ENCODE measurements at regions not wholly inside any gene's neighbourhood (a gene's known extent, or its start where the extent isn't known, plus 50 kb on each side); places are given as distances from the start of the nearest gene placed in this dataset.

- H3K27me3 ChIP-seq (ENCODE audit: insufficient read depth, low read length, poor library complexity): no peaks in the 10 kb centered on the region
- H2BK120ac ChIP-seq (ENCODE audit: low read depth, low read length): no peak overlapping the region
- WGBS (ENCODE audit: extremely low coverage, insufficient coverage, low lambda C conversion rate): no CpG with 5 or more reads among the region's 4 CpGs
- no peak overlapping the region for H2BK5ac ChIP-seq (ENCODE audit: low read length)
- H3K4me3 ChIP-seq (ENCODE audit: low read length): no peak overlapping the region
- no peaks in the 10 kb centered on the region for H3K79me1 ChIP-seq (ENCODE audit: low read length)
- H3K56ac ChIP-seq (ENCODE audit: low read length): no peak overlapping the region
- H4K5ac ChIP-seq (ENCODE audit: low read length): no peak overlapping the region
- no peak overlapping the region for H3K9ac ChIP-seq (ENCODE audit: low read length)
- no peak overlapping the region for H3K18ac ChIP-seq (ENCODE audit: low read length)
- no peak overlapping the region for H4K8ac ChIP-seq (ENCODE audit: low read depth, low read length)
- no peak overlapping the region for H3K4me2 ChIP-seq (ENCODE audit: low read length)
- H3K4ac ChIP-seq (ENCODE audit: low read depth, low read length): no peak overlapping the region
- no peaks in the 10 kb centered on the region for H3K79me2 ChIP-seq (ENCODE audit: control insufficient read depth, insufficient read depth, low read length)
- no peak overlapping the region for H2BK15ac ChIP-seq (replicated peaks; ENCODE audit: low read depth)
- DNase-seq: no peak
- H3K36me3 ChIP-seq (ENCODE audit: control insufficient read depth, insufficient read depth, low read length): no peaks in the 10 kb centered on the region
- no peak overlapping the region for H2AK5ac ChIP-seq (ENCODE audit: low read length)
- H3K27ac ChIP-seq (ENCODE audit: low read depth, low read length): no peak overlapping the region
- peaks cover 2% of the 10 kb centered on the region for H3K4me1 ChIP-seq (ENCODE audit: control insufficient read depth, low read depth, low read length)
- no peak overlapping the region for H3K23ac ChIP-seq (ENCODE audit: low read length)
These were observed 57.2 kb upstream of the STEAP1B start for GRCh38 chr7:22557167-22557566.

GRCh38 chr7:22555476-22555875 lies 55.5 kb upstream of the STEAP1B start:
- Histone ChIP-seq H3K27ac (ENCODE audit: low read depth, low read length) (no peak overlapping the region), H3K4me3 (ENCODE audit: low read length) (no peak overlapping the region), H3K79me1 (ENCODE audit: low read length) (no peaks in the 10 kb centered on the region), H2BK5ac (ENCODE audit: low read length) (no peak overlapping the region), H2AK5ac (ENCODE audit: low read length) (no peak overlapping the region), H3K4me1 (ENCODE audit: control insufficient read depth, low read depth, low read length) (peaks cover 2% of the 10 kb centered on the region), H2BK120ac (ENCODE audit: low read depth, low read length) (no peak overlapping the region), H2BK15ac (replicated peaks; ENCODE audit: low read depth) (no peak overlapping the region), H3K23ac (ENCODE audit: low read length) (no peak overlapping the region), H3K79me2 (ENCODE audit: control insufficient read depth, insufficient read depth, low read length) (no peaks in the 10 kb centered on the region), H4K8ac (ENCODE audit: low read depth, low read length) (no peak overlapping the region), H3K18ac (ENCODE audit: low read length) (no peak overlapping the region), H3K27me3 (ENCODE audit: insufficient read depth, low read length, poor library complexity) (no peaks in the 10 kb centered on the region), H3K4me2 (ENCODE audit: low read length) (no peak overlapping the region), H3K36me3 (ENCODE audit: control insufficient read depth, insufficient read depth, low read length) (no peaks in the 10 kb centered on the region), H3K4ac (ENCODE audit: low read depth, low read length) (no peak overlapping the region), H3K56ac (ENCODE audit: low read length) (no peak overlapping the region), H4K5ac (ENCODE audit: low read length) (no peak overlapping the region), H3K9ac (ENCODE audit: low read length) (no peak overlapping the region)
- no peak for DNase-seq
- WGBS (ENCODE audit: extremely low coverage, insufficient coverage, low lambda C conversion rate): no CpG with 5 or more reads among the region's 8 CpGs

GRCh38 chr7:22554184-22554583 lies 54.2 kb upstream of the STEAP1B start:
- H3K9ac ChIP-seq (ENCODE audit: low read length): no peak overlapping the region
- H3K23ac ChIP-seq (ENCODE audit: low read length): no peak overlapping the region
- H4K8ac ChIP-seq (ENCODE audit: low read depth, low read length): no peak overlapping the region
- H3K79me2 ChIP-seq (ENCODE audit: control insufficient read depth, insufficient read depth, low read length): no peaks in the 10 kb centered on the region
- H3K79me1 ChIP-seq (ENCODE audit: low read length): no peaks in the 10 kb centered on the region
- H3K4me2 ChIP-seq (ENCODE audit: low read length): no peak overlapping the region
- H3K27ac ChIP-seq (ENCODE audit: low read depth, low read length): no peak overlapping the region
- no peak for DNase-seq
- H3K36me3 ChIP-seq (ENCODE audit: control insufficient read depth, insufficient read depth, low read length): no peaks in the 10 kb centered on the region
- no peak overlapping the region for H3K56ac ChIP-seq (ENCODE audit: low read length)
- peaks cover 3% of the 10 kb centered on the region for H3K4me1 ChIP-seq (ENCODE audit: control insufficient read depth, low read depth, low read length)
- H3K27me3 ChIP-seq (ENCODE audit: insufficient read depth, low read length, poor library complexity): no peaks in the 10 kb centered on the region
- no CpG with 5 or more reads among the region's 5 CpGs for WGBS (ENCODE audit: extremely low coverage, insufficient coverage, low lambda C conversion rate)
- no peak overlapping the region for H2BK15ac ChIP-seq (replicated peaks; ENCODE audit: low read depth)
- H2BK5ac ChIP-seq (ENCODE audit: low read length): no peak overlapping the region
- H4K5ac ChIP-seq (ENCODE audit: low read length): no peak overlapping the region
- H3K4ac ChIP-seq (ENCODE audit: low read depth, low read length): no peak overlapping the region
- H3K4me3 ChIP-seq (ENCODE audit: low read length): no peak overlapping the region
- no peak overlapping the region for H2BK120ac ChIP-seq (ENCODE audit: low read depth, low read length)
- H2AK5ac ChIP-seq (ENCODE audit: low read length): no peak overlapping the region
- no peak overlapping the region for H3K18ac ChIP-seq (ENCODE audit: low read length)

GRCh38 chr7:22551768-22552513 lies 52.0 kb upstream of the STEAP1B start:
- no peak overlapping the region for H2AK5ac ChIP-seq (ENCODE audit: low read length)
- no peak overlapping the region for H3K4ac ChIP-seq (ENCODE audit: low read depth, low read length)
- peaks cover 3% of the 10 kb centered on the region for H3K4me1 ChIP-seq (ENCODE audit: control insufficient read depth, low read depth, low read length)
- H3K9ac ChIP-seq (ENCODE audit: low read length): no peak overlapping the region
- H2BK5ac ChIP-seq (ENCODE audit: low read length): no peak overlapping the region
- DNase-seq: no peak
- WGBS (ENCODE audit: extremely low coverage, insufficient coverage, low lambda C conversion rate): no CpG with 5 or more reads among the region's 8 CpGs
- H3K27ac ChIP-seq (ENCODE audit: low read depth, low read length): no peak overlapping the region
- no peak overlapping the region for H2BK120ac ChIP-seq (ENCODE audit: low read depth, low read length)
- no peak overlapping the region for H3K23ac ChIP-seq (ENCODE audit: low read length)
- no peak overlapping the region for H3K56ac ChIP-seq (ENCODE audit: low read length)
- H3K79me1 ChIP-seq (ENCODE audit: low read length): no peaks in the 10 kb centered on the region
- no peaks in the 10 kb centered on the region for H3K36me3 ChIP-seq (ENCODE audit: control insufficient read depth, insufficient read depth, low read length)
- no peaks in the 10 kb centered on the region for H3K27me3 ChIP-seq (ENCODE audit: insufficient read depth, low read length, poor library complexity)
- no peak overlapping the region for H3K18ac ChIP-seq (ENCODE audit: low read length)
- no peak overlapping the region for H4K8ac ChIP-seq (ENCODE audit: low read depth, low read length)
- no peak overlapping the region for H3K4me2 ChIP-seq (ENCODE audit: low read length)
- no peak overlapping the region for H4K5ac ChIP-seq (ENCODE audit: low read length)
- H3K79me2 ChIP-seq (ENCODE audit: control insufficient read depth, insufficient read depth, low read length): no peaks in the 10 kb centered on the region
- H3K4me3 ChIP-seq (ENCODE audit: low read length): no peak overlapping the region
- H2BK15ac ChIP-seq (replicated peaks; ENCODE audit: low read depth): no peak overlapping the region

GRCh38 chr7:22550514-22551030 lies 50.6 kb upstream of the STEAP1B start:
- no peaks in the 10 kb centered on the region for H3K79me1 ChIP-seq (ENCODE audit: low read length)

More at GRCh38 chr7:22550514-22551030, 50.6 kb upstream of the STEAP1B start:
- no peak overlapping the region for H2AK5ac ChIP-seq (ENCODE audit: low read length)
- no peak overlapping the region for H3K4me2 ChIP-seq (ENCODE audit: low read length)
- no peak overlapping the region for H4K5ac ChIP-seq (ENCODE audit: low read length)
- no peak overlapping the region for H2BK5ac ChIP-seq (ENCODE audit: low read length)
- H3K23ac ChIP-seq (ENCODE audit: low read length): peak overlapping the region; percentile 32
- H3K9ac ChIP-seq (ENCODE audit: low read length): no peak overlapping the region
- no peak for DNase-seq
- no CpG with 5 or more reads among the region's 6 CpGs for WGBS (ENCODE audit: extremely low coverage, insufficient coverage, low lambda C conversion rate)
- no peak overlapping the region for H3K4ac ChIP-seq (ENCODE audit: low read depth, low read length)
- H3K18ac ChIP-seq (ENCODE audit: low read length): no peak overlapping the region
- no peak overlapping the region for H3K27ac ChIP-seq (ENCODE audit: low read depth, low read length)
- no peaks in the 10 kb centered on the region for H3K27me3 ChIP-seq (ENCODE audit: insufficient read depth, low read length, poor library complexity)
- no peaks in the 10 kb centered on the region for H3K36me3 ChIP-seq (ENCODE audit: control insufficient read depth, insufficient read depth, low read length)
- no peak overlapping the region for H2BK120ac ChIP-seq (ENCODE audit: low read depth, low read length)
- no peak overlapping the region for H2BK15ac ChIP-seq (replicated peaks; ENCODE audit: low read depth)
- H4K8ac ChIP-seq (ENCODE audit: low read depth, low read length): no peak overlapping the region
- H3K79me2 ChIP-seq (ENCODE audit: control insufficient read depth, insufficient read depth, low read length): no peaks in the 10 kb centered on the region
- peaks cover 3% of the 10 kb centered on the region for H3K4me1 ChIP-seq (ENCODE audit: control insufficient read depth, low read depth, low read length)
- H3K56ac ChIP-seq (ENCODE audit: low read length): peak overlapping the region; percentile 47
- H3K4me3 ChIP-seq (ENCODE audit: low read length): no peak overlapping the region
